ENCODE measurements at regions not wholly inside any gene's neighbourhood (a gene's known extent, or its start where the extent isn't known, plus 50 kb on each side); places are given as distances from the start of the nearest gene placed in this dataset.
"Not testable (repeated sequence)": the region's sequence is repeated elsewhere in the genome, so short reads cannot be mapped to it uniquely, and the experiment has no call there.

DNA sequence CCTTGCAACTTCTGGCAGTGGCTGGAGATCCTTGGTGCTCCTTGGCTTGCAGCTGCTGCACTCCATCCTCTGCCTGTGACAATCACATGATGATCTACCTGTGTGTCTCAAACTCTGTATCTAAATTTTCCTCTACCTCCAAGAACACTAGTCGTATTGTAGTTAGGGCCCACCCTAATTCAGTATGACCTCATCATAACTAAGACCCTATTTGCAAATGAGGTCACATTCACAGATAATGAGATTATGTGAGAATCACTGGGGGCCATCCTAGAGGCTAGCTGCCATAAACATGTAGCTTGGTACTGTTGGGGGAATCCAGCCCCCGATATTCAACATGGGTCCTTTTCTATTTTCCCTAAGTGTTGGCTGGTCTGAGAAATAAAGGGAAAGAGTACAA lies 183.0 kb upstream of the SMLR1 start:
- H3K27ac Mint-ChIP-seq: no peak overlapping the region
- TF ChIP-seq, protein P1, sequence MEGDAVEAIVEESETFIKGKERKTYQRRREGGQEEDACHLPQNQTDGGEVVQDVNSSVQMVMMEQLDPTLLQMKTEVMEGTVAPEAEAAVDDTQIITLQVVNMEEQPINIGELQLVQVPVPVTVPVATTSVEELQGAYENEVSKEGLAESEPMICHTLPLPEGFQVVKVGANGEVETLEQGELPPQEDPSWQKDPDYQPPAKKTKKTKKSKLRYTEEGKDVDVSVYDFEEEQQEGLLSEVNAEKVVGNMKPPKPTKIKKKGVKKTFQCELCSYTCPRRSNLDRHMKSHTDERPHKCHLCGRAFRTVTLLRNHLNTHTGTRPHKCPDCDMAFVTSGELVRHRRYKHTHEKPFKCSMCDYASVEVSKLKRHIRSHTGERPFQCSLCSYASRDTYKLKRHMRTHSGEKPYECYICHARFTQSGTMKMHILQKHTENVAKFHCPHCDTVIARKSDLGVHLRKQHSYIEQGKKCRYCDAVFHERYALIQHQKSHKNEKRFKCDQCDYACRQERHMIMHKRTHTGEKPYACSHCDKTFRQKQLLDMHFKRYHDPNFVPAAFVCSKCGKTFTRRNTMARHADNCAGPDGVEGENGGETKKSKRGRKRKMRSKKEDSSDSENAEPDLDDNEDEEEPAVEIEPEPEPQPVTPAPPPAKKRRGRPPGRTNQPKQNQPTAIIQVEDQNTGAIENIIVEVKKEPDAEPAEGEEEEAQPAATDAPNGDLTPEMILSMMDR (IDR thresholded peaks at IDR 0.05): no peak
- no peak for DNase-seq
- no peak overlapping the region for H3K4me3 Mint-ChIP-seq
- peaks cover 3% of the 10 kb centered on the region for H3K27me3 Mint-ChIP-seq (ENCODE audit: low read depth, poor library complexity)
- H3K4me1 Mint-ChIP-seq: no peaks in the 10 kb centered on the region
- peaks cover 32% of the 10 kb centered on the region for H3K9me3 Mint-ChIP-seq
- H3K36me3 Mint-ChIP-seq (ENCODE audit: low read depth): peaks cover 6% of the 10 kb centered on the region

DNA sequence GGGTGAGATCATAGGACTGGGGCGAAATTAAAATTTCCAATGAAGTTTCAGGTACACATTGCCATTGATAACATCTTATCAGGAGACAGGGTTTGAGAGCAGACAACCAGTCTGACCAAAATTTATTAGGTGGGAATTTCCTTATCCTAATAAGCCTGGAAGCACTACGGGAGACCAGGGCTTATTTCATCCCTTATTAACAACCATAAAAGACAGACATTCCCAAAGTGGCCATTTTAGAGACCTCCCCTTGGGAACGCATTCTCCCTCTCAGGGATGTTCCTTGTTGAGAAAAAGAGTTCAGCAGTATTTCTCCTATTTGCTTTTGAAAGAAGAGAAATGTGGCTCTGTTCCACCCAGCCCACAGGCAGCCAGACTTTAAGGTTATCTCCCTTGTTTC lies 182.4 kb upstream of the SMLR1 start:
- not testable (repeated sequence) for H3K36me3 Mint-ChIP-seq (ENCODE audit: low read depth); H3K4me3 Mint-ChIP-seq; DNase-seq; H3K27ac Mint-ChIP-seq; H3K27me3 Mint-ChIP-seq (ENCODE audit: low read depth, poor library complexity); H3K4me1 Mint-ChIP-seq
- peaks cover 27% of the 10 kb centered on the region for H3K9me3 Mint-ChIP-seq

DNA sequence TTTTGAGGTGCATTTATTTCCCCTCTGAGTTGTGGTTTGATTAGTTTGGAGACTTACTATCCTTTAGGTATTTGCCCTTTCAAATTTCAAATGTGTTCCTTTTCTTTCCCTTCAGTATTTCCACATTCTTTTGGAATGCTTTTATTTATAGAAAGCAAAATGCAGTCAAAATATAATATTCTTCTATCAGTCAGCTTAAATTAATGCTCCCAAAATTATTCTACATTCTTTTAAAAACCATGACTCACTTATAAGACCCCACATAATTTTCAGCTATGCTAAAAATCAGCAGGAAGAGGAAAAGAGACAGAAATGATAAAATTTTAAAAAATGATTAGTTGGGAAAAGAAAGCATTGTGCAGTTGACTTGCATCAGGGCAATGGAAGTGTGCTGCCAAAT lies 180.0 kb upstream of the SMLR1 start:
- H3K27ac Mint-ChIP-seq: no peak overlapping the region
- TF ChIP-seq, protein P1 (IDR thresholded peaks at IDR 0.05): no peak
- H3K27me3 Mint-ChIP-seq (ENCODE audit: low read depth, poor library complexity): peaks cover 3% of the 10 kb centered on the region
- H3K4me3 Mint-ChIP-seq: no peak overlapping the region
- H3K36me3 Mint-ChIP-seq (ENCODE audit: low read depth): peaks cover 10% of the 10 kb centered on the region
- H3K4me1 Mint-ChIP-seq: peaks cover 5% of the 10 kb centered on the region
- H3K9me3 Mint-ChIP-seq: peaks cover 35% of the 10 kb centered on the region
- DNase-seq: no peak

DNA sequence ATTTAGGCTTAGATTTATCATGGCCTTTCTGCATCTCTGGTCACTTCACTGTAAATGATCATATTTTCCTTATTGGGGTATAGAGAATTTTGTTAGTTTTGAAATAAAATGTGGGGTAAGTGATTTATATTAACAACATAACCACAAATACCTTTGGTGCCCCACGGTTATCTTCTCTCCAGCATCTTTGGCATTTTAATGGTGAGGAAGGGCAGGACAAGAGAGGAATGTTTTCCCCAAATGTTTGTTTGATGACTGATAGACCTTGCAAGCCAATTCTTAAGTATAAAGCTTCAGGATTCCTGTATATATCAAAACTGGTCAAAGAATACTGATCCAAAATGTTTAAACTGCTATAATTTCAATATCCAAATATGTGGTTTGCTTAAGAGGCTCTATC lies 171.6 kb upstream of the SMLR1 start:
- Mint-ChIP-seq H3K4me1 (peaks cover 22% of the 10 kb centered on the region), H3K27ac (no peak overlapping the region), H3K36me3 (ENCODE audit: low read depth) (peaks cover 4% of the 10 kb centered on the region), H3K4me3 (no peak overlapping the region), H3K27me3 (ENCODE audit: low read depth, poor library complexity) (no peaks in the 10 kb centered on the region), H3K9me3 (peaks cover 9% of the 10 kb centered on the region)
- TF ChIP-seq, protein P1 (IDR thresholded peaks at IDR 0.05): no peak
- no peak for DNase-seq

DNA sequence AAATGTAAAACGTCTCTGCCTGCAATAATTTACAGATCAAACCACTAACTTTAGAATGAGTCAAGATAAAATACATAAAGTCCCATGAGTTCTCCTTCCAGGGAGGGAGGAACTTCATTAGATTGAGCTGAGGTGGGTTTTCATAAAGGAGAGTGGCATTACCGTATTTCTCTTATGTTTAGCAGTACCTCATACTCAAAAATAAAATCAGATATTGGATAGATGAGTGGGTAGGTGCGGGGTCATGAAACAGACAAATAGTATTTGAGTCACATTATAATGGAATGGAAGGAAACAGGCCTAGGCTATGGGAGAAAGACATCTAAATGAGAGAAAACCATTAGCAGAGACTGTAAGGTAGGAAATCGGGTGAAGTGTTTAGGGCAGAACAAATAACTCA lies 166.1 kb upstream of the SMLR1 start:
- no peak for DNase-seq
- Mint-ChIP-seq H3K27me3 (ENCODE audit: low read depth, poor library complexity) (peaks cover 4% of the 10 kb centered on the region), H3K4me3 (no peak overlapping the region), H3K4me1 (no peaks in the 10 kb centered on the region), H3K36me3 (ENCODE audit: low read depth) (no peaks in the 10 kb centered on the region), H3K27ac (peak overlapping the region; percentile 7), H3K9me3 (no peaks in the 10 kb centered on the region)
- TF ChIP-seq, protein P1 (IDR thresholded peaks at IDR 0.05): no peak

- no peaks in the 10 kb centered on the region for H3K36me3 Mint-ChIP-seq (ENCODE audit: low read depth)
- TF ChIP-seq, protein P1 (IDR thresholded peaks at IDR 0.05): no peak
- H3K27ac Mint-ChIP-seq: no peak overlapping the region
- no peak overlapping the region for H3K4me3 Mint-ChIP-seq
- H3K4me1 Mint-ChIP-seq: peaks cover 31% of the 10 kb centered on the region
- no peak for DNase-seq
- peaks cover 8% of the 10 kb centered on the region for H3K27me3 Mint-ChIP-seq (ENCODE audit: low read depth, poor library complexity)
- H3K9me3 Mint-ChIP-seq: no peaks in the 10 kb centered on the region
Observed at GRCh38 chr6:130666786-130667185, 160.4 kb upstream of the SMLR1 start.
